RPMI8226 (cell line): ENCODE measurements at regions not wholly inside any gene's neighbourhood (a gene's known extent, or its start where the extent isn't known, plus 50 kb on each side); places are given as distances from the start of the nearest gene placed in this dataset.
A peak's percentile ranks its signal among the peaks of the same experiment; 100 is the strongest.
"Not testable (repeated sequence)": the region's sequence is repeated elsewhere in the genome, so short reads cannot be mapped to it uniquely, and the experiment has no call there.

Experiments
- DNase-seq: peaks from one replicate; pipeline ENCODE4 v3.0.0-alpha.2; 2015

GRCh38 chr7:142567201-142568075 is 181.8 kb upstream of the PRSS1 start:
- DNase-seq = no peak

- DNase-seq = no peak
Measured at GRCh38 chr7:142566271-142566670, 183.0 kb upstream of the PRSS1 start.

- not testable (repeated sequence) for DNase-seq
Measured at GRCh38 chr7:142564125-142564524, 185.1 kb upstream of the PRSS1 start.

- no peak for DNase-seq
Measured at GRCh38 chr7:142563470-142563869, 185.8 kb upstream of the PRSS1 start.

GRCh38 chr7:142562688-142563087 is 186.6 kb upstream of the PRSS1 start:
- DNase-seq = no peak

- DNase-seq = not testable (repeated sequence)
Measured at GRCh38 chr7:142561396-142561795, 187.9 kb upstream of the PRSS1 start.

- not testable (repeated sequence) for DNase-seq
Measured at GRCh38 chr7:142560770-142561169, 188.5 kb upstream of the PRSS1 start.

GRCh38 chr7:142560166-142560565 is 189.1 kb upstream of the PRSS1 start:
- DNase-seq = no peak

GRCh38 chr7:142557971-142558582 is 191.2 kb upstream of the PRSS1 start:
- DNase-seq = peak; percentile 55

- DNase-seq = peak; percentile 83
Measured at GRCh38 chr7:142556740-142557139, 192.5 kb upstream of the PRSS1 start.

GRCh38 chr7:142554560-142555532 is 194.4 kb upstream of the PRSS1 start:
- no peak for DNase-seq

- no peak for DNase-seq
Measured at GRCh38 chr7:142553216-142553615, 196.1 kb upstream of the PRSS1 start.

- DNase-seq = peak; percentile 68
Measured at GRCh38 chr7:142548978-142549377, 200.3 kb upstream of the PRSS1 start.

GRCh38 chr7:142546452-142546851 is 202.8 kb upstream of the PRSS1 start:
- DNase-seq = no peak

- DNase-seq = no peak
Measured at GRCh38 chr7:142542942-142543341, 206.3 kb upstream of the PRSS1 start.

- no peak for DNase-seq
Measured at GRCh38 chr7:142542105-142542504, 207.2 kb upstream of the PRSS1 start.

GRCh38 chr7:142540371-142540770 is 208.9 kb upstream of the PRSS1 start:
- no peak for DNase-seq

- DNase-seq = no peak
Measured at GRCh38 chr7:142539901-142540300, 209.4 kb upstream of the PRSS1 start.

- DNase-seq = no peak
Measured at GRCh38 chr7:142537760-142538159, 211.5 kb upstream of the PRSS1 start.

- DNase-seq = peak; percentile 81
Measured at GRCh38 chr7:142535123-142535779, 214.0 kb upstream of the PRSS1 start.

- no peak for DNase-seq
Measured at GRCh38 chr7:142534726-142535122, 214.5 kb upstream of the PRSS1 start.

GRCh38 chr7:142533920-142534319 is 215.4 kb upstream of the PRSS1 start:
- DNase-seq = no peak

GRCh38 chr7:142529591-142529990 is 219.7 kb upstream of the PRSS1 start:
- DNase-seq = no peak
